HG02798 (cell line): ENCODE measurements at regions not wholly inside any gene's neighbourhood (a gene's known extent, or its start where the extent isn't known, plus 50 kb on each side); places are given as distances from the start of the nearest gene placed in this dataset.
"Not testable (repeated sequence)": the region's sequence is repeated elsewhere in the genome, so short reads cannot be mapped to it uniquely, and the experiment has no call there.

Source experiments
- ATAC-seq: cut with Tn5 transposase; IDR thresholded peaks from one replicate; pipeline ENCODE4 v1.9.1; 2021; ENCODE audit warnings: mild to moderate bottlenecking; ENCODE audit not compliant: unreplicated experiment, poor library complexity

GRCh38 chr3:72661115-72661457, 187.2 kb downstream of the SHQ1 start:
- no peak for ATAC-seq

GRCh38 chr3:72660270-72661114, 187.8 kb downstream of the SHQ1 start:
- no peak for ATAC-seq

- no peak for ATAC-seq
These were observed 188.6 kb downstream of the SHQ1 start for GRCh38 chr3:72659596-72659995.

GRCh38 chr3:72659188-72659587, 189.1 kb downstream of the SHQ1 start:
- no peak for ATAC-seq

- ATAC-seq: no peak
These were observed 189.7 kb downstream of the SHQ1 start for GRCh38 chr3:72658466-72659100.

GRCh38 chr3:72657666-72658065, 190.6 kb downstream of the SHQ1 start:
- ATAC-seq: peak; percentile 77

- ATAC-seq: no peak
These were observed 192.5 kb downstream of the SHQ1 start for GRCh38 chr3:72655723-72656122.

GRCh38 chr3:72655131-72655551, 193.1 kb downstream of the SHQ1 start:
- ATAC-seq: no peak

GRCh38 chr3:72652395-72652794, 195.8 kb downstream of the SHQ1 start:
- no peak for ATAC-seq

GRCh38 chr3:72651498-72651897, 196.7 kb downstream of the SHQ1 start:
- ATAC-seq: no peak

GRCh38 chr3:72646263-72646662, 202.0 kb downstream of the SHQ1 start:
- ATAC-seq: no peak

- not testable (repeated sequence) for ATAC-seq
These were observed 204.6 kb downstream of the SHQ1 start for GRCh38 chr3:72643635-72644034.

- ATAC-seq: no peak
These were observed 206.6 kb downstream of the SHQ1 start for GRCh38 chr3:72641684-72642083.

- ATAC-seq: no peak
These were observed 207.2 kb downstream of the SHQ1 start for GRCh38 chr3:72641072-72641471.

- ATAC-seq: no peak
These were observed 211.2 kb downstream of the SHQ1 start for GRCh38 chr3:72636969-72637597.

- ATAC-seq: no peak
These were observed 212.7 kb downstream of the SHQ1 start for GRCh38 chr3:72635551-72635950.

- peak; percentile 51 for ATAC-seq
These were observed 214.1 kb downstream of the SHQ1 start for GRCh38 chr3:72634128-72634527.

GRCh38 chr3:72633534-72633933, 214.7 kb downstream of the SHQ1 start:
- no peak for ATAC-seq

- ATAC-seq: no peak
These were observed 215.1 kb downstream of the SHQ1 start for GRCh38 chr3:72633121-72633520.

GRCh38 chr3:72632129-72632528, 216.1 kb downstream of the SHQ1 start:
- no peak for ATAC-seq

- ATAC-seq: no peak
These were observed 217.3 kb downstream of the SHQ1 start for GRCh38 chr3:72630969-72631344.
